Ishikawa (cell line): ENCODE measurements at regions not wholly inside any gene's neighbourhood (a gene's known extent, or its start where the extent isn't known, plus 50 kb on each side); places are given as distances from the start of the nearest gene placed in this dataset.

ENCODE experiments used
- CEBPB ChIP-seq: IDR thresholded peaks from 2 replicates; pipeline ENCODE4 v1.6.1; 2012
- CREB1 ChIP-seq: IDR thresholded peaks from 2 replicates; pipeline ENCODE4 v1.6.1; 2012; ENCODE audit warnings: low read depth
- EGR1 ChIP-seq: IDR thresholded peaks from 2 replicates; pipeline ENCODE4 v1.6.1; 2012
- EP300 ChIP-seq: IDR thresholded peaks from 2 replicates; pipeline ENCODE4 v1.6.1; 2012; ENCODE audit warnings: borderline replicate concordance
- FOXM1 ChIP-seq: IDR thresholded peaks from 2 replicates; pipeline ENCODE4 v1.6.1; 2012; ENCODE audit warnings: low read depth, borderline replicate concordance
- MAX ChIP-seq: IDR thresholded peaks from 2 replicates; pipeline ENCODE4 v1.6.1; 2012
- REST ChIP-seq: IDR thresholded peaks from 2 replicates; pipeline ENCODE4 v1.6.1; 2012; ENCODE audit warnings: low read depth, mild to moderate bottlenecking
- TAF1 ChIP-seq: IDR thresholded peaks from 2 replicates; pipeline ENCODE4 v1.6.1; 2012; ENCODE audit warnings: low read depth, mild to moderate bottlenecking
- TEAD4 ChIP-seq: IDR thresholded peaks from 2 replicates; pipeline ENCODE4 v1.6.1; 2012
- ZBTB7A ChIP-seq: IDR thresholded peaks from 2 replicates; pipeline ENCODE4 v1.6.1; 2012; ENCODE audit warnings: low read depth

GRCh38 chr1:38344716-38345115, 298.1 kb upstream of the POU3F1 start:
- TF ChIP-seq TEAD4 (no peak), TAF1 (no peak), REST (no peak), MAX (no peak), FOXM1 (no peak), EP300 (no peak), ZBTB7A (no peak), EGR1 (no peak), CREB1 (no peak), CEBPB (no peak)
